SHP77 treated with DMSO at 0.1 percent for 48 hours (cell line): ENCODE measurements at regions not wholly inside any gene's neighbourhood (a gene's known extent, or its start where the extent isn't known, plus 50 kb on each side); places are given as distances from the start of the nearest gene placed in this dataset.
"Not testable (repeated sequence)": the region's sequence is repeated elsewhere in the genome, so short reads cannot be mapped to it uniquely, and the experiment has no call there.

Source experiments
- DNase-seq: peaks from one replicate; lab custom pipeline; 2025; lab: John Stamatoyannopoulos, UW

DNA sequence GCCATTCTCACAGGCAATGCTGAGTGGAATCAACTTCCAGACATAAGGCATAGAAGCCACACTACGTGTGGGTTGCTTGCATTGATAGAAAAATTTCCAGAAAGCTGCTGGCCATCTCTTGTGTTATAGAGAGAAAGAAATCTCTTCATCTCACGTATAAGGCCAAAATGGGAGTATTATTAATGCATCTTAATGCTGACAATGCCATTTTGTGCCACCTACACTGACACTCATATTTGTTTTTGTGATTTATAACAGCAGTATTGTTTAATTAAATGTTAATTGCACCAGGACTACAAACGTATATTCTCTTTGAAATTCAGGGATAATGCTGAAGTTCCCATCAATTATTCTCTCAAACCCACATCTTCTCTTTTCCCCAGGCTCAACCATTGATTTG lies 56.1 kb upstream of the TMEM132D start:
- DNase-seq: no peak

DNA sequence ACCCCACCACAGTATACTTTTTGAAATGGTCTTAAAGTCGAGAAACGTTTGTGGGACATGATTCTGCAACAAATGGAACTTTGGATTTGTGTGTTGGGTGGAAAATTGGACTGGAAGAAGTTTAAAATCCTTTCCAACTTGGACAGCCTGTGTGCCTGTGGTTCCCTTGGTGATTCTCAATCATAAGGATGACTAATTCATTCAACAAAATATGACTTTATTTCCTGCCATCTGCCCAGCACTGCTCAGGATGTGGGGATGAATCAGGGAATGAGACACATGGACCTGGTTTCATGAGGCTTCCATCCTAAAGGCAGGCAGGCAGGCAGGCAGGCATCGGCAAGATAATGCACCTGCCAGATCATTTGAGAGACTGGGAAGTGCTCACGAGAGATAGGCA lies 57.3 kb upstream of the TMEM132D start:
- DNase-seq: no peak

DNA sequence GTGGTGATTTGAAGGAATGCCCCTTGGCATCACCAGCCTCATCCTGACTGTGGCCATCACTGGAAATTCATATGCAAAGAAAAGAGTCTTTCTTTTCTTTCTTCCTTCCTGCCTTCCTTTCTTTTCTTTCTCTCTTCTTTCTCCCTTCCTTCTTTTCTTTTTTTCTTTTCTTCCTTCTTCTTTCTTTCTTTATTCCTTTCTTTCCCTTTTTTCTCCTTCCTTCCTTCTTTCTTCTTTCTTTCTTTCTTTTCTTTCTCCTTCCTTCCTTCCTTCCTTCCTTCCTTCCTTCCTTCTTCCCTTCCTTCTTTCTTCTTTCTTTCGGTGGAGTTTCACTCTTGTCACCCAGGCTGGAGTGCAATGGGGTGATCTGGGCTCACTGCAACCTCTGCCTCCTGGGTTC lies 58.0 kb upstream of the TMEM132D start:
- no peak for DNase-seq

DNA sequence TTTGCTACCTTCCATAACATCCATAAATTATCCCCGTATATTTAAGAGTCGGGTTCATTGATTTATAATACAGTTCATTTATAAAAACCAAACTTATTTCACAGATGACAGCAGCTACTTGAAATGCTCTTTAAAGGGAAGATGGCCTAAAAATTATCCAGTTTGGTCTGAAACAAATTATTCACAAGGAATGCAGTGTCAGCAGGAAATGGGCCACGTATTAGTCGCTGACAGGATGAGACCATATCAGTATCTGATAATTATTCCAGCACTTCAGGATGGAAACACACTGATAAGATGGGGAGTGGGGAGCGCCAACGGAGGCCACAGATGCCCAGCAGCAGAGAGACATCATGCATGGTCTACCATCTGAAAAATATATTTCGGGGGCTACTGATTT lies 60.5 kb upstream of the TMEM132D start:
- DNase-seq: no peak

DNA sequence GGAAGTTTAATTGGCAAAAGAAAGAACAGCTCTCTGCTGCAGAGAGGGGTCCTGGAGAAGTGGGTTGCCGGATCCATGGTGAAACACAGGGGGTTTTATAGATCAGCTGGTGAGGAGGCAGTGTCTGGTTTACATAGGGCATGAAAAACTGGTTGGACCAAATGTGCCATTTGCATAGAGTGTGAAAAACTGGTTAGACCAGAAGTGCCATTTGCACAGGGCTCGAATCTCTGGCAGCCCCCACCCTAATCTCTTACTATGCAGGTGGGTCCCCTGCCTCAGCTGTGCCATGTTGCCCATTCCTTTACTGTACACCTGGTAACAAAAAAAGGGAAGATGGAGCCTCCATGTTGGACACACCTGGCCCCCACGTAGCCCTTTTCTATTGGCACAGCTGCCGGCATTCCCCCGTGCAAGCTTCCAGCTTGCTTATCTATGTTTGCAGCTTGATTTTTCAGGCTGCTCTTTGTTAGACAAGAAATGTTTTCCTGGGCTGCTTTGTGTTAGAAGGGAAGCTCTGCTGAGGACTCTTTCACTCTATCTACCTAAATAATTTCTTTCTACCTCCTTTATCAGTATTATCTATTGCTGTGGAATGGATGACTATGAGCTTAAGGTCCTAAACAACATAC lies 61.1 kb upstream of the TMEM132D start:
- no peak for DNase-seq

DNA sequence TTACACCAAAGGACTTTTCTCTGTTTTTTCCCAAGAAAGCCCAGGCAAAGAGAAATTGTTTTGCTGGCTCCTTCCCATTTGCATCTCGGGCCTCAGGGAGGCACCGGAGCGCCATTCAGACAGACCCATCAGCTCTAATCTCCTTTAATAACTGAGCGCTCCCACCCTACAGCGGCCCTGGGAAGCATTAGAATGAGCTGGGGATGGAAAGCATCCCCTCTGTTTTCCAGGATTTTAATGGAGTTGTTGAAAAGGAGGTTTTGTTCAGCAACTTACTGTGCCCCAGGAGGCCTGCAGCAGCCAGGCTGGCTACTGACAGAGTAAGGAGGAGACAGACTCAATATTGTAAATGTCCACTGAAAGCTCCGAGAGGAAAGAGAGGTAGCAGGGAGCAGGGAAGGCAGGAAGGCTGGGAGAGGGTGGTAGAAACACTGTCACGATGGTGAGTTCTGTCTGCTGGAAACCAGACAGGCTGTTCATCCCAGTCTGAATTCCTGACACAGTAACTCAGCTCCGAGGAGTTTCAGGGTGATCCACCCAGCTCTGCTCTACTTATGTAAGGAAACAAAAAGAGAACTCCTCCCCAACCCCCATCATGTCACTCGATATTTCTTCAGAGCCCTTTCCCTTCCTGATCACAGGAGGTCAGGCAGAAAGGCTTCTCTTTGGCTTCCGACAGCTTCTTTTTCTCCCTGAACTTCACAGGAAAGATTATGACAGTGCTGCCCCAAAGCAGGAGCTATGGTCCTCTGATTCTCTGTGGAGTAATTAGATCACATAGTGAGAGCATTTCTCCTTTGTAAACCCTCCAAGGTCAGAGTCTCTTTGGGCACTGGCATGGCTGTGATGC lies 62.5 kb upstream of the TMEM132D start:
- no peak for DNase-seq

DNA sequence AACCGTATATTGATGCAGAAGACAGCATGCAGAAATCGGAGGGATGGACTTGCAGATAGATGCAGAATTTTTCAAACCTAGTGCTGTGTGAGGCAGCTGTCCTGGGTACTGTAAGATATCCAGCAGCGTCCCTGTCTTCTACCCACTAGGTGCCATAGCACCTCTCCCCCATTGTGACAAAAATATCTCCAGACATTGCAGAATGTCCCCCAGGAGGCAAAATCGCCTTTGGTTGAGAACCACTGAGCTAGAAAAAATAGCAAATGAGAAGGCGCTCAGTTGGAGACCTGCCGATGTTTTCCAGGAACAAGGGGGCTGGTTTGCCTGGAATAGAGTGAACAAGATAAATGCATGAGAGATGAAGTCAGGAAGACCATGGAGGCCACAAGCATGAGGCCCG lies 67.9 kb upstream of the TMEM132D start:
- DNase-seq: no peak

DNA sequence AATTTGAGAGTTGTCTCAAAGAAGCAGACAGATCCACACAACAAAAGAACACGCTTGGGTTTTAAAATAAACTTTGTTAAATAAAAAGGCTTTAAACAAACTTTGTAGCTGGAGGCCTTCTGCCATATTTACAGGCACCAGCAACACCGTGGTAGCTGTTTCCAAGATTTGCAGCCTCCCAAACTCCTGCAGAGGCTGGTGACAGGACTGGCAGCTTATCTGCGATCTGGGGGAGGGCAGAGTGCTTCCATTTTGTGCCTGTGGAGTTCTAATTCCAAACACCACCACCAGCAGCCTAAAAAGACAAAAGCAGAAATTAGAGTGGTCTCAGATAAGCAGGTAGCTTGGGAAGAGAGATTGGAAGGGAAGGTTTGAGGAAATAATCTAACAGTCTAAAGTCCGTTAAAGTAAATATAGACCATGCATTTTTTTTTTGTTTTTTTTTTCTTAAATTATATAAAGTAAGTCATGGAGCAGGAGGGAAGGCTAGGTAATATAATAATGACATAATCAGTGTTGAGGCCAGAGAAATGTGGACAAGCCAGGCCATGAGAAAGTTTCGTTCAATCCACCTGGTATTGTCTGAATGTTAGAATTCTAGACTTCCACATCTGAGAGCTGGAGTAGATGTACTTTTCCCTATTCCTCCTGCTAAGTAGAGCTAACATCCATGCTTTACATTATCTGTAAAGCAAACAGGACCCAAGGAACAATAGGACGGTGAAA lies 69.6 kb upstream of the TMEM132D start:
- no peak for DNase-seq

DNA sequence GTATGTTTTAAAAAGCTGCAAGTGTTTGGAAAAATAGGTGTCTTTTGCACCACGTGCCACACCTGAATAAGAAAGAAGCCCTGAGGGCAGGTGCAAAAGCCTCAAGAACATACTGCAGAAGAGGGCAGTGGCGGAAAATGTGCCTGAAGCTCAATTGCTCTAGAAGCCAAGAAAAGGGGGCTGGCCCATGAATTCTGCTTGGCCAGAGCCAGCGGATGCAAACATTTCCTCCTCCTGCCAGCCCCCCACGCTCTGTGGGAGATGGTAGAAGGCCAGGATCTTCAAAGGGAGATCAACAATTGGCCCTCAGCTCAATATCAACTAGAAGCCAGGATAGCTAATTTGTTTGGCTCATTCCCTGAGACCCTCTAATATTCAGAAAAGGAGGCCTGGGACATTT lies 80.3 kb upstream of the TMEM132D start:
- DNase-seq: no peak

DNA sequence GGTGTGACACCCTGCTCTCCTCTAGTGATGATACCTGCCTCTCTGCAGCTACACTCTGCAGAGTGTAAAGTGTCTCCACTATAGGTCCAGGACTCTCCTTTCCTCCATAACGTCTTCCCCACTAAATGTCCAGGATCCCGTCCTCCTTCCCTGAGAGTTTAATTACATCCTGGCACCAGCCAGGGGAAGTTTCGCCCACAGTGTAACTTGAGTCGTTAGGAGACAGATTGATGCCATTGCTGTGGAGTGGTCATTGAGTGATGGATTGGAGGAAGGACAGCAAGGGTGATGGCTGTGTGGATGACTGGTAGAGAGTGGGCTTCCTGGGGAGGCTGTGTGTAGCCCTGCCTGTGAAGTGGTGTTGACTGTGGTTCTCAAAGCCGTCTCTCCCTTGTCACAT lies 84.0 kb upstream of the TMEM132D start:
- no peak for DNase-seq

DNA sequence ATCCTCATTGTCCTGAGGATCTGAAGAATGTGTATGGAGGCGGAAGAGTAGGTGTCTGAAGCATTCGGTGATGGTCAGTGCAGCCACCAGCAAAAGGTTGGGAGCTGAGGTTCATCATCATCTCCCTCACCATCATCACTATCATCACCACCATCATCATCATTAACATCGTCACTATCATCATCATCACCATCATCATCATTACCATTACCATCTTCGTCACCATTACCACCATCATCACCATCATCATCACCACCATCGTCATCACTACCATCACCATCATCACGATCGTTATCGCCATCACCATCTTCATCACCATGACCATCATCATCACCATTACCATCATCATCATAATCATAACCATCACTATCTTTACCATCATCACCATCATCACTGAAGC lies 90.8 kb upstream of the TMEM132D start:
- DNase-seq: no peak

DNA sequence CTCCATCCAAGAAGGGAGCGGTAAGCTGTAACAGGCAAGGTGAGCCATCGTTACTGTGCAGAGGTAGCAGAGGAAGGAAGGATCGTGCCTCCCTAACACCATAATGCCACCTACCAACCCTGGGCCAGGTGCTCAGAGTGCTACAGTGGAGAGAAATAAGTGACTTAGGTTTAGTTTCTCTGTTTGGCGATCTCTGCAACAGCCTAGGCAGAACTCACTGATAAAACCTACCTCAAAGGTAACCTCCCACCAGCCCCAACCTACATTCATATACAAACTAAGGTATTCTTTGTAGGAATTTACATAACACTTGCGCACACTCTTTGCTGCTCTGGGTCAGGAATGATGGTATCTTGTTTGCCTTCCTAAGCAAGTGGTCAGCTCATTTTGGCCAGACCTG lies 93.4 kb upstream of the TMEM132D start:
- DNase-seq: no peak

DNA sequence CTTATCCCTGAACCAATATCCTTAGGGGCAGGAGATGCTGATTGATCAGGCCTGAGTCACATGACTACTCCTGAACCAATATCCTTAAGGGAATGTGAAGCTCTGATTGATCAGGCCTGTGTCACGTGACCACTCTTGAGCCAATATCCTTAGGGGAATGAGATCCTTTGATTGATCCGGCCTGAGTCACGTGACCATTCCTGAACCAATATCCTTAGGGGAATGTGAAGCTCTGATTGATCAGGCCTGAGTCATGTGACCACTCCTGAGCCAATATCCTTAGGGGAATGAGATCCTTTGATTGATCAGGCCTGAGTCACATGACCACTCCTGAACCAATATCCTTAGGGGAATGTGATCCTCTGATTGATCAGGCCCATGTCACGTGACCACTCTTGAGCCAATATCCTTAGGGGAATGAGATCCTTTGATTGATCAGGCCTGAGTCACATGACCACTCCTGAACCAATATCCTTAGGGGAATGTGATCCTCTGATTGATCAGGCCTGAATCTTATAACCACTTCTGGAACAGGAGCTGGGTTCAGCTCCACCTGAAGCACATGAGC lies 100.6 kb upstream of the TMEM132D start:
- not testable (repeated sequence) for DNase-seq

DNA sequence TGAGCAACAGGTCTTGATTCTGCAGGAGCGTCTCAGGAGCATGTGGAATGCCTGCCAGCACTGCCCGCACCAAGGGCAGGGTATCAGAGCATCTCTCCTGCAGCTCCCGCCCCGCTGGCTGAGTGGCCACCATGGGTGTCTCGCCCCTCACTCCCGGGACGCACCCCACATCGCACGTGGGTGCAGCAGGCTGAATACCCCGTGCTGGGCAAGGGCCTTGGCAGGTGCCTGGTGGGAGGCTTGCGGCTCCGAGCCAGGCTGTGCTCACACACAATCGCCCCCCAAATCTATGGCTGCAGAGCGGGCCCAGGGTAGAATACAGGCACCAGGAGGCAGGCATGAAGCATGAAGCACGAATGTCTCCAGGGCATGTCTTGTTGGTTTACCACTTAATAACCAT lies 103.9 kb upstream of the TMEM132D start:
- no peak for DNase-seq

DNA sequence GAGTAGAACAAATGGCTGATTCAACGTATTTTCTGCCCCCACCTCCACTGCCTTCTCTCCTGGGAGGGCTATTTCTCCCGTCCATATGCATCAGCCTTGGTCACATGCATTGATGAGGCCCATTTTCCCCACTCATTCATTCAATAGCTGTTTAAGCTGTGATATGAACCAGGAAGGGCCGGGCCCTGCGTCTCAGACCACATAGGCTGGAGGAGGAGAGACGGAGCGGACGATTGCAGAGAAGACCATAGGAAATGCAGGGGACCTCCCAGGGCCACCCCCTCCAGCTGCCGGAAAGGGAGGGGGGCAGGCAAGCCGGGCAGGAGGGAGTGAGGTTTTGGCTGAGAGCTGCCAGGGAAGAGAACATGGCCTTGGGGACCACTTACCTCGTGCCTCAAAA lies 104.4 kb upstream of the TMEM132D start:
- no peak for DNase-seq

DNA sequence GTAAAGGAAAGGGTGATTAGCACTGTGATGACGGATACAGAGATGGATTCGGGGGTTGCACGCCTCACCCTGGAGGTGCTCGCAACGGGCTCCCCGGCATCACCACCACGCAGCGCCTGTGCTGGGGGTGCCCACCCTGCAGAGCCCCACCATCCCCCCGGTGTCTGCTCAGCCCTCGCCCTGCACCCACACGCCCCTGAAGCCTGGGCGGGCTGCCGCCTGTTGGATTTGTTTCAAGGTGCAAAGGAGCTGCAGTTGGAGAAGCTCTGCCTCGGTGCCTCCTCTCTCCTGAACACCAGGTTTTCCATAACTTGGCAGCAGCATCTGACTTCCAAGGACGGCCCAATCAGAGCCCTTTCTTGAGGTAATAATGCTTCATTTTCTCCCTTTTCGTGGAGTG lies 106.1 kb upstream of the TMEM132D start:
- DNase-seq: no peak

DNA sequence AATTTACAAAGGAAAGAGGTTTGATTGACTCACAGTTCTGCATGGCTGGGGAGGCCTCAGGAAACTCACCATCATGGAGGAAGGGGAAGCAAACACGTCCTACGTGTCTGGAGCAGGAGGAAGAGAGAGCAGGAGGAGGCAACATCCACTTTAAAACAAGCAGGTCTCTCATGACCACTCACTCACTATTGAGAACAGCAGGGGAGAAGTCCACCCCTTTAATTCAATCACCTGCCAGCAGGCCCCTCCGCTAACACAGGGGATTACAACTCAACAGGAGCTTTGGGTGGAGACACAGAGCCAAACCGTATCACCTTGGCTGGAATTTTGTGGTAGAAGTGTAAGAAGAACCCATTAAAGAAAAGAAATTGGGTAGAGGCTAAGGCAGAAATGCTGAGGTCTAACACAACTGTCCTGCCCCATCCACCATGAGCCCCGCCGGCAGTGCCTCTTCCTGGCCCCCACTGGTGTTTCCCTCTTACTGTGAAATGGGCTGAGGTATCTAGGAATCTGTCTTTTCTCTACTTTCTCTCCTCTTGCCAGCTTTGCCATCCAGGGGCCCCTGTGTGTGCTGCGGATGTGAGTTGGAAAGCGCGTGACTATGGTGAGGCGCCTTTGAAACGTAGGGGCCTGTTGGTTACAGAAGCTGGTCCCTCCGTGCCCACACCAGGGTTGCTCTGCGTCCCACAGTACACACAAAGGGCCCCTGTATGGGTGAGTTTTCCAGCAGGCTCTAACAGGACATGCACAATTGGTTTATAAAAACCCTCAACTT lies 108.0 kb upstream of the TMEM132D start:
- DNase-seq: no peak

DNA sequence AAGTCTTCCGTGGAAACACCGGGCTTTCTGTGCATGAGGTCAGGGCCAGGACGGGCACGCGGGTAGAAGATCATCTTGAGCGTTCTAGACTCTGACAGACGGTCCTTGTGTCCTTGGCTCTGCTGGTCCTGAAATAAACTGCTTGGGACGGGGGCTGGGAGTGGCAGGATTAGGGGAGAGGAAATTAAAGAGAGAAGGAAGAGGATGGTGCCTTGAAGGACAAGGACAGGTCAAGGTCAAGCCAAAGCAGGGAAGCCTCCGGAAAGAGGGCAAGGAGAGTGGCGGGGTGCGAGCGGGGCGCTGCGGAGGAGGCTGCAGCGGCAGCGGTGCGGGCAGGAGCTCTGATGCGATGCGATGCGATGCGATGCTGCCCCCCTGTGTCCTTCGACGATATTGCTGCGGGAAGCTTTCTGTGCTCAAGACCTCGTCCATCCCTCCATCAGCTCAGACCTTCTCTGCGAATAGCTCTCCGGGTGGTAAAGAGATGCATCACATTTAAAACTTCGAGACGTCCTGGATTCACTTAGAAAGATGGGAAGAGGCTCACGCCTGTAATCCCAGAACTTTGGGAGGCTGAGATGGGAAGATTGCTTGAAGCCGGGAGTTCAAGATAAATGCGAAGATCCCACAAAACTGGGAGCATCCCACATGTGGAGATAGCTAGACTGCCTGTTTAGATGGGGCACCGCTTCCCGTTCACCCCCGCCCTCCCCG lies 110.1 kb upstream of the TMEM132D start:
- peak; percentile 55 for DNase-seq

DNA sequence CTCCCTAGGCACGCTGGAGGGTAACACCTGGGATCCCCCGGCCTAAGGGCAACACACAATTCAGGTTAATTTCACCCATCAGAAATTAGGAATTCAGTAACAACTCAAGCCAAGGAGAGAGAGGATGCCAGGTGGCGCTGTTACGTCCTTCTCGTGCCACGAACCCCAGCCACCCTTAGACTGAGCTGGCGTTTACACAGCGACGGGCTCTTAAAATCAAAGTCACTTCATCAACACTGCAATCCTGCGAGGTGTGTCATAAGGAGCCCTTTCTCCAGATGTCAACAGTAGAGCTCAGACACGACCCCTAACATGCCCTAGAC lies 110.6 kb upstream of the TMEM132D start:
- peak; percentile 2 for DNase-seq

DNA sequence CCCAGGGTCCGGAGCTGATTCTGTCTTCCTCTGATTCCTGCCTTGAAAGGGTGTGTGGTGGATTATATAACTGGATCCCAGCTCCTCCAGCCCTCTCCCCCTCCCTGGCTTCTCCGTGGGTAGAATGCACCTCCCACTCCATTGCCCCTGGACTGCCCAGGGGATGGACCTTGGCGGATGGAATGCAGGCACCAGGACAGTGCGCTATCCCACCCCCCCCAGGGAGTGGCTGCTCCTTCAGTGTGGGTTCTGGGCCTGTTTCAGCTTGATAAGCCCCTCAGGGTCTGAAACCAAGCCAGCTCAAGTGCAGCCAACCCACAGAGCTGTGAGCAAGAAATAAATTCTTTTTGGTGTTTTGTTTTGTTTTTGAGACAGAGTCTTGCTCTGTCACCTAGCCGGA lies 112.4 kb upstream of the TMEM132D start:
- DNase-seq: no peak

DNA sequence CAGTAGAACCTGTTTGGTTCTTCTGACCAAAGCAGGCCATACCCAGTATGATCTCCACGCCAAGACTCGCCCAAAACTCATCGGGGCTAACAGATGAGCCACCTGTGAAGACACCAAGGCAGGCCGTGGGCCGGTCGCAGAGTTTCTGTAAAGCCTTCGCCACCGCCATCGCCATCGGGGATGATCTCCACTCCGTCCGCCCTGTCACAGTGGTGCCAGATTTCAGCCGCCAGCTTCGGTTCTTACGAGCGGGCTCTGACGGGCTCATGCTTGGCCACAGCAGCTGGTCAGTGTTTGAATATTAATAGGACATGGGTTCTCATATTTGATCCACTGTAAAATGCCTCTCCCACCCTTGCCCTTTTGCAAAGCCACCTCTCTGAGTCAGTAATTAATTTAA lies 113.2 kb upstream of the TMEM132D start:
- no peak for DNase-seq
